ENCODE measurements at regions not wholly inside any gene's neighbourhood (a gene's known extent, or its start where the extent isn't known, plus 50 kb on each side); places are given as distances from the start of the nearest gene placed in this dataset.
"Not testable (repeated sequence)": the region's sequence is repeated elsewhere in the genome, so short reads cannot be mapped to it uniquely, and the experiment has no call there.

GRCh38 chr2:185583058-185583816 lies 155.4 kb upstream of the FSIP2 start:
- Histone ChIP-seq H3K36me3 (no peaks in the 10 kb centered on the region), H3K27ac (no peak overlapping the region), H3K4me1 (no peaks in the 10 kb centered on the region), H3K4me3 (no peak overlapping the region), H3K9ac (ENCODE audit: low read depth in 2 of 2, low read length in 2 of 2) (no peak overlapping the region), H3K9me3 (no peaks in the 10 kb centered on the region), H3K27me3 (no peaks in the 10 kb centered on the region)
- TF ChIP-seq CTCF (IDR thresholded peaks at IDR 0.05): no peak
- intact Hi-C loops (cut with DNase I): no loop called here
- no peak for DNase-seq

- DNase-seq; H3K4me3 ChIP-seq; H3K27me3 ChIP-seq; H3K9ac ChIP-seq (ENCODE audit: low read depth in 2 of 2, low read length in 2 of 2); H3K9me3 ChIP-seq; H3K36me3 ChIP-seq; H3K27ac ChIP-seq; intact Hi-C loops (cut with DNase I); H3K4me1 ChIP-seq: not testable (repeated sequence)
Observed at GRCh38 chr2:185585165-185585564, 153.4 kb upstream of the FSIP2 start.

GRCh38 chr2:185591276-185591675 lies 147.3 kb upstream of the FSIP2 start:
- H3K9ac ChIP-seq (ENCODE audit: low read depth in 2 of 2, low read length in 2 of 2); intact Hi-C loops (cut with DNase I); DNase-seq; H3K27ac ChIP-seq; H3K36me3 ChIP-seq; H3K9me3 ChIP-seq; H3K4me3 ChIP-seq; H3K27me3 ChIP-seq; H3K4me1 ChIP-seq: not testable (repeated sequence)

- intact Hi-C loops (cut with DNase I): no loop called here
- Histone ChIP-seq H3K9me3 (no peaks in the 10 kb centered on the region), H3K36me3 (no peaks in the 10 kb centered on the region), H3K27ac (no peak overlapping the region), H3K27me3 (no peaks in the 10 kb centered on the region), H3K9ac (ENCODE audit: low read depth in 2 of 2, low read length in 2 of 2) (no peak overlapping the region), H3K4me1 (no peaks in the 10 kb centered on the region), H3K4me3 (no peak overlapping the region)
- DNase-seq: no peak
- no peak for TF ChIP-seq CTCF (IDR thresholded peaks at IDR 0.05)
Observed at GRCh38 chr2:185607945-185608344, 130.7 kb upstream of the FSIP2 start.

- no peaks in the 10 kb centered on the region for H3K4me1 ChIP-seq
- no peak for DNase-seq
- no peak overlapping the region for H3K4me3 ChIP-seq
- H3K27ac ChIP-seq: no peak overlapping the region
- intact Hi-C loops (cut with DNase I): no loop called here
- TF ChIP-seq CTCF (IDR thresholded peaks at IDR 0.05): no peak
- no peaks in the 10 kb centered on the region for H3K36me3 ChIP-seq
- no peaks in the 10 kb centered on the region for H3K9me3 ChIP-seq
- no peaks in the 10 kb centered on the region for H3K27me3 ChIP-seq
- no peak overlapping the region for H3K9ac ChIP-seq (ENCODE audit: low read depth in 2 of 2, low read length in 2 of 2)
Observed at GRCh38 chr2:185608799-185609198, 129.8 kb upstream of the FSIP2 start.

GRCh38 chr2:185610301-185610700 lies 128.3 kb upstream of the FSIP2 start:
- no peaks in the 10 kb centered on the region for H3K27me3 ChIP-seq
- no peaks in the 10 kb centered on the region for H3K9me3 ChIP-seq
- intact Hi-C loops (cut with DNase I): no loop called here
- H3K4me1 ChIP-seq: no peaks in the 10 kb centered on the region
- TF ChIP-seq CTCF (IDR thresholded peaks at IDR 0.05): no peak
- H3K4me3 ChIP-seq: no peak overlapping the region
- no peak for DNase-seq
- no peak overlapping the region for H3K9ac ChIP-seq (ENCODE audit: low read depth in 2 of 2, low read length in 2 of 2)
- H3K27ac ChIP-seq: no peak overlapping the region
- no peaks in the 10 kb centered on the region for H3K36me3 ChIP-seq

All from colonic mucosa (tissue), 4 donors.